PFSK-1 (cell line): ENCODE measurements at regions not wholly inside any gene's neighbourhood (a gene's known extent, or its start where the extent isn't known, plus 50 kb on each side); places are given as distances from the start of the nearest gene placed in this dataset.

Experiments used
- SIN3A ChIP-seq: IDR thresholded peaks from 2 replicates; pipeline ENCODE4 v1.6.1; 2012; ENCODE audit warnings: mild to moderate bottlenecking, low read length, moderate library complexity, borderline replicate concordance; ENCODE audit not compliant: insufficient read depth
- TAF1 ChIP-seq: IDR thresholded peaks from 2 replicates; pipeline ENCODE4 v1.6.1; 2012; ENCODE audit warnings: low read length, control low read depth, borderline replicate concordance; ENCODE audit not compliant: insufficient read depth

DNA sequence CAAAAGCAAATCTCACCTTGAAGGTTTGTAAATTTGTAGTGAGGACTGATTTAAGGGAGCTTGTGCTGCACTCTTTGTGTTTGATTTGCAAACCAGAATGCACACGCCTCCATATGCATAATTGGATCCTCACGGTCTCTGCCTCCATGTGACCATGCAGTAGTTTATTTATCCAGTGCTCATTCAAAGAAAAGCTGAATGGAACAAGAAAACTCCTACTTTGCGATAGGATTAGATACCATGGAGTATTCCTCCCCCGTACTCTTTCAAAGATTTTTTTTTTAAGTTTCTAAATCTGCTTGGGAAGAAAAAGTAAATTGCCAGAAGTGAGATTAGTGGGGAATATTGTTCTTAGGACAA, 290.4 kb upstream of the TUT7 start:
- TF ChIP-seq TAF1: no peak
- TF ChIP-seq SIN3A: no peak
